ENCODE measurements at regions not wholly inside any gene's neighbourhood (a gene's known extent, or its start where the extent isn't known, plus 50 kb on each side); places are given as distances from the start of the nearest gene placed in this dataset.

DNA sequence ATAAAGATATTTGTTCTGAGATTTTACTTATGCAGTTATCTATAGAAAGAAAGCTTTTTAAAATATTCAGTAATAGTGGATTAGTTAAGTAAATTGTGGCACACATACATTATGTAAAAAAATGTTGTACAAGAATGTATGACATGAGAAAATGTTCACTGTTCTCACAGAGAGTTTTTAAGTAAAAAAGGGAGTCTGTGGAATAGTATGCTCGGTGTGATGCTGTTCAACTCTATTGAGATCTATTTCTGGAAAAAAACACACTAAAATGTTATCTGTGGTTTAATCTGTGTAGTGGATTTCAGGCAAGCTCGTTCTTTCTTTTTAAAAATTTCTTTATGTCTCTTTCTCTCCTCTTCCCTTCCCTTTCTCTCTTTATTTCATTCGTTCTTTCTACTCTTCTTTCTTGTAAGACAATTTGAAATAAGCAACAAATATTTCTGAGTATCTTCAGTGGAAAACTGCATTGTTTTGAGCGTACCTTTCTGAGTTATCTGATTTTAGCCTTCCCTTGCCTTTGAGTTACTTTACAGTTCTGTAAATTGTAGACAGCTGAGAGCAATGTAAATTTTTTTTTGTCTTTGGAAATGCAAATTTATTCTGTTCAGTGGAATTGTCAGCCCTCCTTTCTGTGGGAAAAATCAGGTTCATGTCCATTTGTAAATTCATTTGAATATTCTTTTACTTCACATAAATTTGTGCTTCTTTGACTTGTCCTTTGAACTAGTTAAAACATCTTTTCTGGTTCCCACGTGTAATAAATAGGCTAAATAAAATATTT is 229.0 kb upstream of the NOX3 start:
- Mint-ChIP-seq H3K27me3 (no peaks in the 10 kb centered on the region), H3K4me1 (no peaks in the 10 kb centered on the region), H3K4me3 (no peak overlapping the region), H3K27ac (no peak overlapping the region), H3K36me3 (no peaks in the 10 kb centered on the region), H3K9me3 (no peaks in the 10 kb centered on the region)
- no peak for DNase-seq
- ATAC-seq (ENCODE audit: low read depth in 2 of 2): no peak

DNA sequence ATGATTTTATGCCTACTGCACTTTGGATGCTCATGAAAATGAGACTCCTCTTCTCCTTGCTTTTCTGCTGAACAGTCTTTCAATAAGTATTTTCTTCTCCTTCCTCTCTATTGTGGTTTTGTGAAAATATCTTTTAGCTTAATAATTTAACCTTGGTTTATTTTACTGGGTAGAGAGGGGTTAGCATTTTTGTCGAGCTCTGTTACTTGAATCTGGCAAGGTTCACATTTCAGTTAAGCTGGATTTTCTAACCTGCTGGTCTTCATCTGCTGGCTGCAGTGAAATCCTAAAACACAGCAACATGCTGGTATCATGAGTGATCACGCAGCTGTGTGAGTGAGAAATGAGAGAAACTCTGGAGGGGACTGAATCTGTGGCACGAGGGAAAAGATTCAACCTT is 222.7 kb upstream of the NOX3 start:
- Mint-ChIP-seq H3K36me3 (no peaks in the 10 kb centered on the region), H3K4me1 (no peaks in the 10 kb centered on the region), H3K27ac (no peak overlapping the region), H3K27me3 (no peaks in the 10 kb centered on the region), H3K9me3 (no peaks in the 10 kb centered on the region), H3K4me3 (no peak overlapping the region)
- no peak for ATAC-seq (ENCODE audit: low read depth in 2 of 2)
- no peak for DNase-seq

DNA sequence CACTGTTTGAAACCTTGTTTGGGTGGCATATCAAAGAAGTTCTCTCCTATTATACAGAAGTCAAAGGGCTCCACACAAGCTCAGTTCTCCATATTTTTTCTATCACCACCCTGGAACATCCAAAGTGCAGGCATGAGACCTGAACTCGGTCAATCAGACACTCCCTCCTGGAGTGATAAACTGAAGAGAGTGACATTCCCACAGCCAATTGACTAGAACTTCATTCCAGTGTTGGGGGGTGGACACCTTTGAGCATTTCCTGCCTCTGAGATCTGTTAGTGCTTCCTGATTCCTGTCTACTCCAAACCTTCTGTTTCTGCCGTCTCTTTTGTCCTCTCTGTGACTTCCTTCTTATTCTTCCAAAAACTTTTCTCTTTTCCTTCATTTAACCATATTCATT is 220.7 kb upstream of the NOX3 start:
- no peaks in the 10 kb centered on the region for H3K4me1 Mint-ChIP-seq
- DNase-seq (no peak), ATAC-seq (ENCODE audit: low read depth in 2 of 2) (no peak)
- H3K4me3 Mint-ChIP-seq: no peak overlapping the region
- H3K27me3 Mint-ChIP-seq: no peaks in the 10 kb centered on the region
- no peaks in the 10 kb centered on the region for H3K9me3 Mint-ChIP-seq
- no peaks in the 10 kb centered on the region for H3K36me3 Mint-ChIP-seq
- peak overlapping the region in 1 of 6 donors; percentile 46 for H3K27ac Mint-ChIP-seq

DNA sequence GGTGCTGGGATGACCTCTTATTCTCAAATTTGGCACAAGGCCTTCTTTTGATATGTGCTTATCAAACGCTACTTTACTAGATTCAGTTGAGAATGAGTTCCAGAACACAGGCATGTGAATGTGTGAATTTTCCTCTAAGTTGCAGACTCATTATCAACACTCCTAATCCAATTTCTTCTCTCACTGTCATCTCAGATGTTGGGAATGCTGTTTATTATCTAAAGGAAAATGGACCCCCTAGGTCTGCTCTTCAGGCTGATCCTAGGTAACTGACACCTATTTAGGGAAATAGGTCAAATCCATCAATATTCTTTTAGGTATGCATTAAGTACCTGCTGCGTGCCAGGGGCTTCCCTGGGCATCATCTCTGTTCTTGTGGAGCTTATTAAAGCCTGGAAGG is 215.0 kb upstream of the NOX3 start:
- Mint-ChIP-seq H3K4me3 (no peak overlapping the region), H3K27me3 (peaks cover 0 to 7% (median 4%) of the 10 kb centered on the region in 3 donors), H3K4me1 (no peaks in the 10 kb centered on the region), H3K9me3 (peaks cover 0 to 4% (median 0%) of the 10 kb centered on the region in 7 donors), H3K36me3 (no peaks in the 10 kb centered on the region), H3K27ac (no peak overlapping the region)
- no peak for DNase-seq
- ATAC-seq (ENCODE audit: low read depth in 2 of 2): no peak

DNA sequence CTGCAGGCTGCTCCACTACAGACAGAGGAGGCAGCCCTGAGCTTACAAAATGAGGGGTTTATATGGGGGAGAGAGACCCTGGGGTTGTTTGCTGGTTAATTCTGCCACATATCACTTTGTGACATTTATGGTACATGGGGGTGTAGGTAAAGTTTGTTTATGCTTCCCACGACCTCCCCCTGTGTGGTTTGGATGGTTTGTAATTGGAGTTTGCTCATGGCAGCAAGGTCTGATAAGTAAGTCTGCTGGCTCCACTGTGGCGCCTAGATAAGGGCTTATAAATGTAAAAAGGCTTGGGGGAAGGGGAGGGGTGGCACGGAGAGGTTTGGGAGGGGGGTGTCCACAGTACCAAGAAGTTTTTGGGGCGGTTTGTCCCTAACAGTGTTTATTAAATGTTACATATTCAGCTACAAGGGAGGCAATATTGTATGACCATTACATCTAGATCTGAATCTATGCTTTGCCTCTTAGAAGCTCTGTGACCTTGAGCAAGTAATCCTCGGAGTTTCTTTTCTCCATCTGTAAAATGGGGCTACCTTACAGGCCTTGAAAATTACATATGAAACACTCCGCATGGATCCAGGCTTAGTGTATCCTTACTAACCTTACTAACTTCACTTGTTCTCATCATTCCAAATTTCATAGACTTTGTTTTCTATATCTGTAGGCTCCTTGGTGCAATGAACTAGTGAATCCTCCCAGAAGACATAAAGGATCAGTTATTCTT is 204.8 kb upstream of the NOX3 start:
- Mint-ChIP-seq H3K27ac (no peak overlapping the region), H3K4me1 (no peaks in the 10 kb centered on the region), H3K9me3 (peaks cover 1 to 7% (median 3%) of the 10 kb centered on the region in 7 donors), H3K36me3 (peaks cover 0 to 4% of the 10 kb centered on the region in 2 donors), H3K4me3 (no peak overlapping the region), H3K27me3 (peaks cover 0 to 23% (median 0%) of the 10 kb centered on the region in 3 donors)
- DNase-seq: no peak
- ATAC-seq (ENCODE audit: low read depth in 2 of 2): no peak

DNA sequence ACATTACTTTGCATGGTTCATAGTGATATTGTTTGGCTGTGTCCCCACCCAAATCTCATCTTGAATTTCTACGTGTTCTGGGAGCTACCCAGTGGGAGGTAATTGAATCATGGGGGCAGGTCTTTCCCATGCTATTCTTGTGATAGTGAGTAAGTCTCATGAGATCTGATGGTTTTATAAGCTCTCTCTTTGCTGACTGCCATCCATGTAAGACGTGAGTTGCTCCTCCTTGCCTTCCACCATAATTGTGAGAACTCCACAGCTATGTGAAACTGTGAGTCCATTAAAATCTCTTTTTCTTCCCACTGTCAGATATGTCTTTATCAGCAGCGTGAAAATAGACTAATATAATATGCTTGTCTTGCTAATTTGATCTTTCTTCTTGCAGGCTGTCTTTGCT is 200.4 kb upstream of the NOX3 start:
- ATAC-seq (ENCODE audit: low read depth in 2 of 2) (no peak), DNase-seq (no peak)
- Mint-ChIP-seq H3K36me3 (peaks cover 0 to 8% of the 10 kb centered on the region in 2 donors), H3K9me3 (peaks cover 1 to 21% (median 11%) of the 10 kb centered on the region in 7 donors), H3K4me1 (no peaks in the 10 kb centered on the region), H3K27me3 (peaks cover 0 to 8% (median 0%) of the 10 kb centered on the region in 3 donors), H3K27ac (no peak overlapping the region), H3K4me3 (no peak overlapping the region)

DNA sequence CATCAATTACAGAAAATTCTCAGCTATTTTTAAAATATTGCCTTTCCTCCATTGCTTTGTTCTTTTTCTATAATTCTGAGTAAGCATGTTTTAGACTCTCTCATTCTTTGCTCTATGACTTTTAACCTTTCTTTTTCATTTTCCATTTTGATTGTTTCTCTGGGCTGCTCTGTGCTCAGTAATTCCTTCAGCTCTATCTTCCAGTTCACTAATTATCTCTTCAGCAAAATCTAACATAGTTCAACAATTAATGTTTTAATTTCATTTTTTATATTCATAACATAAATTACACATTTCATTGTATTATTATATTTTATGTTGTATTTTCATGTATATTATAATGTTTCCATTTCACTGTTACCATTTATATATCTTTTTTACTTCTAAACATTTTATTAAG is 198.8 kb upstream of the NOX3 start:
- Mint-ChIP-seq H3K4me3 (no peak overlapping the region), H3K27me3 (peaks cover 0 to 8% (median 0%) of the 10 kb centered on the region in 3 donors), H3K27ac (peak overlapping the region in 1 of 6 donors; percentile 68), H3K4me1 (no peaks in the 10 kb centered on the region), H3K9me3 (peaks cover 1 to 21% (median 11%) of the 10 kb centered on the region in 7 donors), H3K36me3 (peaks cover 0 to 8% of the 10 kb centered on the region in 2 donors)
- DNase-seq (no peak), ATAC-seq (ENCODE audit: low read depth in 2 of 2) (no peak)

DNA sequence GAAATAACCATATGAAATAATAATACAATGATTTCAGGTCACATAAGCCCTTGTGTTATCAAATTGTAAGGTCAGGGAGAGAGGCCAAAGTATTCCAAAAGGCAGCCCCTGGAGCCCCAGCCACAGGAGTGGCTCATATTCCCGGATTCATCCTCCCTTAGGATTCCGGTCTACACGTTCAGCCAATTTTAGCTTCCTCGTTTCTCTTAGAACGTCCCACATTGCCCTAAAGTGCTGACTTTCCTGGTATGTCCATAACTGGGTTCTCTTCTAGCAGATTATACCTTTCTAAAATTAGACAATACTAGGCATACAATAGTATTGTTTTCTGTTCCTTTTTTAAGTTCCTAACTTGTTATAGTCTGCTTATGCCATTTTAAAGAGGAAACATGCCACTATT is 192.7 kb upstream of the NOX3 start:
- Mint-ChIP-seq H3K4me1 (peaks cover 0 to 6% (median 0%) of the 10 kb centered on the region in 3 donors), H3K27me3 (no peaks in the 10 kb centered on the region), H3K27ac (no peak overlapping the region), H3K9me3 (no peaks in the 10 kb centered on the region), H3K4me3 (no peak overlapping the region), H3K36me3 (no peaks in the 10 kb centered on the region)
- ATAC-seq (ENCODE audit: low read depth in 2 of 2) (no peak), DNase-seq (no peak)

DNA sequence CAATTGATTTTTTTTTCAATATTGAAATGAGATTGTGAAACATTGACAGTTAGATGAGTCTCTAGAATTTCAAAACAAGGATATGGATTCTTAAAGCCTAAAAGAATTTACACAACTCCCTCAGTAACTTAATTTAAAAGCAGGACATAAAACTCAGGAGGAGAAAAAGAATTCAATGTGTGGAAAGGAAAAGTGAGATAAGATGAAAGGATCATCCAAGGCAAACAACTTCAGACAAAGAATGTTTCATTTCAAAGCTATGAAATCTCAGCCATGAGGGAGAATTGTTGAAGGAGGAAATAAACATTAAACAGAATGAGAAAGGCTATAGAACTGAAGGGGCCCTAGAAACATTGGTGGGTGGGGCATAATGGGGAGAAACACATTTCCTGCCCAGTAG is 191.7 kb upstream of the NOX3 start:
- Mint-ChIP-seq H3K36me3 (peaks cover 0 to 3% of the 10 kb centered on the region in 2 donors), H3K9me3 (peaks cover 0 to 7% (median 2%) of the 10 kb centered on the region in 7 donors), H3K27me3 (no peaks in the 10 kb centered on the region), H3K27ac (peak overlapping the region in 1 of 6 donors; percentile 62), H3K4me1 (peaks cover 0 to 6% (median 0%) of the 10 kb centered on the region in 3 donors), H3K4me3 (no peak overlapping the region)
- ATAC-seq (ENCODE audit: low read depth in 2 of 2): no peak
- no peak for DNase-seq

DNA sequence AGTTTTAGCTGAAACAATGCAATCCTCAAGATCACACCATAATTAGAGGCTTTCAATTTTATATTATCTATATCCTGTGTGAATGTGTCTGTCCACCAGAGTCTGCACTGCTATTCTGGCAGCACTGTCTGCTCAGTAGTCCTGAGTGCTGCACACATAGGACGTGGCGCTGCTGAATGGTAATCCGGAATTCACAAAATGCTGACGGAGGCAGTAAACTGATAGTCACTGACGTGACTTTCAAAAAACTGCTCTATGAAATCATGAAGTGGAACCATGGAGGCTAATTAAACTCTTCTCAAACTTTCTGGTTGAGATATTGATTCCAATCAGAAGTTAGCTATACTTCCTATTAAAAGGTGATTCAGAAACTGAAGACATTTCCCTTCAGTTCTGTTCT is 190.8 kb upstream of the NOX3 start:
- DNase-seq (no peak), ATAC-seq (ENCODE audit: low read depth in 2 of 2) (no peak)
- no peak overlapping the region for H3K27ac Mint-ChIP-seq
- peaks cover 0 to 6% of the 10 kb centered on the region in 2 donors for H3K36me3 Mint-ChIP-seq
- no peak overlapping the region for H3K4me3 Mint-ChIP-seq
- H3K9me3 Mint-ChIP-seq: peaks cover 0 to 12% (median 8%) of the 10 kb centered on the region in 7 donors
- peaks cover 0 to 6% (median 0%) of the 10 kb centered on the region in 3 donors for H3K4me1 Mint-ChIP-seq
- H3K27me3 Mint-ChIP-seq: no peaks in the 10 kb centered on the region

DNA sequence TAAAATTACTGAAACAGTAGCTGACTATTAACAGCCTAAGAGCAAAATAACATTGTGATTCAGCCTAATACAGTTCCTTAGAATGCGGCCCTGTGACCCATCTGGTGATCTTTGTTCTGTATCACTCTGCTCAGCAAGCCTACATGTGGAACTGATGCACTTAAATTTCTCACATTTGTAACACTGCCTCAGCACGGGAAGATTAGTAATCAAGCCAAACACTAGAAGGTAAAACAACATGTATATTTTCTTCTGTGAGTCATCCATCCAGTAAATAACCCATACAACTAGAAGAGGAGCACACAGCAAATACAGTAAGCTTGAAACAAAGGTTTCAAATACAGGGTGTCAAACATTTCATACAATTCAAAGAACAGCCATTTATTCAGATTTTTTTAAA is 189.7 kb upstream of the NOX3 start:
- no peak for ATAC-seq (ENCODE audit: low read depth in 2 of 2)
- peaks cover 0 to 6% (median 0%) of the 10 kb centered on the region in 3 donors for H3K4me1 Mint-ChIP-seq
- no peak overlapping the region for H3K4me3 Mint-ChIP-seq
- H3K36me3 Mint-ChIP-seq: peaks cover 0 to 6% of the 10 kb centered on the region in 2 donors
- H3K27ac Mint-ChIP-seq: no peak overlapping the region
- no peak for DNase-seq
- H3K9me3 Mint-ChIP-seq: peaks cover 0 to 22% (median 14%) of the 10 kb centered on the region in 7 donors
- no peaks in the 10 kb centered on the region for H3K27me3 Mint-ChIP-seq

DNA sequence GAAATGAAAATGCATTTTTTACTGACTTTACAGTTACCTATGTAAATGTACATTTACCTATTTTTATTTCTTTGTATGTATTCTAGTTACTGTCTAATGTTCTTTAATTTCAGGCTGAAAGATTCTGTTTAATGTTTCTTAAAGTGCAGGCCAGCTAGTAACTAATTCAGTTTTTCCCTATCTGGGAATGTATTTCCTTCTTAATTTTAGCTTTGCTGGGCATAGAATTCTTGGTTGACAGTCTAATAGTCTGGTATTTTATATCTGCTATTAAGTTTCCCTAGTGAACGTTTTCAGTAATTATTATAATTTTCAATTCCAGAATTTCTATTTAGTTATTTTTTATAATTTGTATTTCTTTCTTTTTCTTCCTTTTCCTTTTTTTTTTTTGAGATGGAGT is 186.0 kb upstream of the NOX3 start:
- H3K27ac Mint-ChIP-seq: no peak overlapping the region
- peak overlapping the region in 1 of 8 donors; percentile 38 for H3K4me3 Mint-ChIP-seq
- ATAC-seq (ENCODE audit: low read depth in 2 of 2) (no peak), DNase-seq (no peak)
- H3K27me3 Mint-ChIP-seq: no peaks in the 10 kb centered on the region
- peaks cover 0 to 6% of the 10 kb centered on the region in 2 donors for H3K36me3 Mint-ChIP-seq
- peaks cover 0 to 22% (median 14%) of the 10 kb centered on the region in 7 donors for H3K9me3 Mint-ChIP-seq
- no peaks in the 10 kb centered on the region for H3K4me1 Mint-ChIP-seq

DNA sequence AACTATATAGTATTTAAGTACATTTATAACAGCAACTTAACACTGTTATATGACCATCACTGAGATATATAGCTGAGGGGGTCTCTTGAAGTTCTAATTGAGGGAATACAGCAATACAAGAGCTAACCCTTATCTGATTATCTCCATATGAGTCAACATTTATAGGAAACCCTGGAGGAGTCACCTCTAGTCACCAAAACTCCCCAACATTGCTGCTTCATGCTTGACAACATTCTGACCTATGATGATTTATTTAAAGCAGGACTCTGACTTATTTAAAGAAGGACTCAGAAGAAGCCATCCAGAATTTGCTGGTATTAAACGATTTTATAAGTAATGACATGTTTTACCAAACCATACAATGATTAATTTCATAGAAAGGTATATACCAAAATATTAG is 182.6 kb upstream of the NOX3 start:
- DNase-seq: no peak
- no peak for ATAC-seq (ENCODE audit: low read depth in 2 of 2)
- Mint-ChIP-seq H3K27me3 (no peaks in the 10 kb centered on the region), H3K27ac (no peak overlapping the region), H3K4me1 (no peaks in the 10 kb centered on the region), H3K36me3 (peaks cover 0 to 6% of the 10 kb centered on the region in 2 donors), H3K4me3 (no peak overlapping the region), H3K9me3 (peaks cover 0 to 22% (median 14%) of the 10 kb centered on the region in 7 donors)

DNA sequence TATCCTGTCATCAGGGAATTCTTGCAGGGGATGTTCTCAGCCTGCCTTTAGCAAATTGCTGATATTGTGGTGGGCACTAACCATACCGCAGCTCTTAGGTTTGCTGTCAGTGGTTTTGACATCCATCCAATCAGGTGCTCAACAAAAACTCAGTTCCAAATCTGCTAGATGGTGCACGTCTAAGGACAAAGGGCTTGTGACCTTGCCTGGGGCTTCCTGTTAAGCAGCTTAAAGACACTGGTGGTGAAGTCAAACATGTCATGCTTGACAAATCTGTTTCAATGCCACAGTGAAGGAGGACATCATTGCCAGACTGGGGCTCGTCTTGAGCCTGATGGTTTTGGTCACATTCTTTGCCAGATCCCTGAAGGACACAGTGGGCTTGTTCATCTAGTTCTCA is 179.8 kb upstream of the NOX3 start:
- H3K9me3 Mint-ChIP-seq: peaks cover 0 to 8% (median 2%) of the 10 kb centered on the region in 7 donors
- H3K27me3 Mint-ChIP-seq: no peaks in the 10 kb centered on the region
- H3K4me3 Mint-ChIP-seq: no peak overlapping the region
- ATAC-seq (ENCODE audit: low read depth in 2 of 2) (no peak), DNase-seq (no peak)
- peaks cover 0 to 6% of the 10 kb centered on the region in 2 donors for H3K36me3 Mint-ChIP-seq
- no peak overlapping the region for H3K27ac Mint-ChIP-seq
- no peaks in the 10 kb centered on the region for H3K4me1 Mint-ChIP-seq

All from naive B cell (primary cell).